AG20443 (cell line): ENCODE measurements at regions not wholly inside any gene's neighbourhood (a gene's known extent, or its start where the extent isn't known, plus 50 kb on each side); places are given as distances from the start of the nearest gene placed in this dataset.
"Not testable (repeated sequence)": the region's sequence is repeated elsewhere in the genome, so short reads cannot be mapped to it uniquely, and the experiment has no call there.

ENCODE experiments used
- DNase-seq: peaks from one replicate; pipeline ENCODE4 v3.0.0; 2012; ENCODE audit warnings: low spot score, mixed read lengths

DNA sequence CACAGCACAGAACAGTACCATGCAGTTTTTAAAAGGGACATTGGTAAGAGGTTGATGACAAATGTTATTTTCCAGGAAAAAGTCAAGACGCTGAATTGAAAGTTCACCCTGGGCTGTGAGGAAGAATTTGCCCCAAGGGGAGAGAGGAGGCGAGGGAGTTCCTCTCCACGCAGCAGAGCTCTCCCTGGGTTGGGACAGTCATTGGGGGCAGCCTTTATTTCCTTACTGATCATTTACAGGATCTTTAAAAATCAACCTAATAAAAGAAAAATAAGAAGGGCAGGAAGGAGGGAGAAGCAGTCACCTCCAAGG, 49.9 kb upstream of the WNT7B start:
- DNase-seq = no peak

GRCh38 chr22:46027211-46028105, 50.5 kb upstream of the WNT7B start:
- DNase-seq = peak; percentile 64

DNA sequence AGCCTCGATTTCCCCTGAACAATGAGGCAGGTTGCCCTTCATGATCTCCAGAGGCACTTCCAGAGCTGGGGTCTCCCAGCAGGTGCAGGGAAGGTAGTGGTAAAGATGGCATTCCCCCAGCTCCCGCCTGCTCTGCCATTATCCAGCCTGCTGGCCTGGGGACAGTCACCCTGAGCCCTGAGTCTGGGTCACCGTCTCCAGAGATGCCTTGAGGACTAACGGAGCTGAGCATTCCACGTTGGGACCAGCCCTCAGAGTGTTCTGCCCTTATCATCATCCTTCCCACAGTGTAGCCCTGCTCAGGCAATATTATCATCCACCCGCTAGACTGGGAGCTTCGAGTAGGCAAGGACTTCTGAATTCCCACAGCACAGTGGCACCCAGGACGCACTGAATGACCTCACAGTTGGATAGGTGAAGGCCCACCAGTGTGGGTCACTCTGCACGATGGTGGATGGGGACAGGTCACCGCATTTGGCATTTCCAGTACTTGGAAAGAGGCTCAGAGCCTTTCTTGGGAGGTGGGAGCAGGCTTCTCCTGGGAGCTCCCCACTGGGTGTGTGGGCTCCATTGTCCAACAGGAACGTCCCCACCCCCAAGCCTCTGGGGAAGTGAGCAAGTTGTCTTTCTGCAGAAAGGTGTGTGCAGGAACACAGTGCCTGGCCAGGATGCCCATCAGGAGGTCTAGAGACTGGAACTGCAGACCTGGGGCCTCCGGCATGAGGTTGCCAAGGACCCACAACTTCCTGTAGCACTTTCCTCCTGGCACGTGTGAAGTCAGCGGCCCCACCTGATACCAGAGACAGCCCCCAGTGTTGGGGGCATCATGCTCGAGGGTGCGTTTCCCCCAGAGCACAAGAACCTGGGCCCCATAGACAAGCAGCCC, 51.4 kb upstream of the WNT7B start:
- DNase-seq = no peak

GRCh38 chr22:46029036-46029435, 52.1 kb upstream of the WNT7B start:
- no peak for DNase-seq

DNA sequence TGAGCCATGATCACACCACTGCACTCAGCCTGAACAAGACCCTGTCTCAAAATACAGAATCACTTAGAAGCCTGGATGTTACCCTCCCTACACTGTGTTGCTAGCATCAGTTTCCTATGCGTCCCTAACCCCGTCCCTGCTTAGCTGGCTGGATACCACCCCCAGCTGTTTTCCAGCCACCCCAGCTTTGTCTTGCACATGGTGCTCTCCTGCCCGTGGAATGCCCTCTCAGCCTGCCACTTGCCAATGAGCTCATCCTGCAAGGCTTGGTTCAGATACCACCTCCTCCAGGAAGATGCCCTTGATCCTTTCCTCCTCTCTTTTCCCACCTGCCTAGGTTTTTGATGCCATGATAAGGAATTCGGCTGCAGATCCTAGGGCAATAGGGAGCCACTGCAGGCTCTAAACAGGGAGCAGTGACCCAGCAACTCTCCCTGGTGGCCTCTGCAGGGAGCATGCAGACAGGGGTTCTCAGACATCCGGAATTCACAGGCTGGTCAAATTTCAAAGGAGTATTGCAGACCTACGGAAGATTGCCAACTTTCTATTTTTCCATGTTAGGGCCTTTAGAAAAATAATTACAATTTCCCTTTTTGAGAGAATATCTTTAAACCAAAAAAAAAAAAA, 52.7 kb upstream of the WNT7B start:
- no peak for DNase-seq

GRCh38 chr22:46030231-46030880, 53.4 kb upstream of the WNT7B start:
- DNase-seq = no peak

DNA sequence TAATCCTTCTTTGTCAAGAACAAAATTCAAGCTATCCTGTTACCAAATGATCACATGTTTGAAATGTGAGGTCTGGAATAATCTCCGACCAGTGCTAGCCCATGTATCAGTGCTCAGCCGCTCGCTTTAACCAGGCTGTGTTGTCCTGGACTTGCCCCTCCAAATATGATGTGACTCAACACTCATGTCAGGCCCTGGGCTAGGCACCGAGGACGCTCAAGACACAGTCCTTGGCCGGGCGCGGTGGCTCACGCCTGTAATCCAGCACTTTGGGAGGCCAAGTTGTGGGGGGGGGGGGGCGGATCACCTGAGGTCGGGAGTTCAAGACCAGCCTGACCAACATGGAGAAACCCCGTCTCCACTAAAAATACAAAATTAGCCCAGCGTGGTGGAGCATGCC, 54.1 kb upstream of the WNT7B start:
- DNase-seq = no peak

- DNase-seq = no peak
Observed at GRCh38 chr22:46031557-46031956, 54.6 kb upstream of the WNT7B start.

DNA sequence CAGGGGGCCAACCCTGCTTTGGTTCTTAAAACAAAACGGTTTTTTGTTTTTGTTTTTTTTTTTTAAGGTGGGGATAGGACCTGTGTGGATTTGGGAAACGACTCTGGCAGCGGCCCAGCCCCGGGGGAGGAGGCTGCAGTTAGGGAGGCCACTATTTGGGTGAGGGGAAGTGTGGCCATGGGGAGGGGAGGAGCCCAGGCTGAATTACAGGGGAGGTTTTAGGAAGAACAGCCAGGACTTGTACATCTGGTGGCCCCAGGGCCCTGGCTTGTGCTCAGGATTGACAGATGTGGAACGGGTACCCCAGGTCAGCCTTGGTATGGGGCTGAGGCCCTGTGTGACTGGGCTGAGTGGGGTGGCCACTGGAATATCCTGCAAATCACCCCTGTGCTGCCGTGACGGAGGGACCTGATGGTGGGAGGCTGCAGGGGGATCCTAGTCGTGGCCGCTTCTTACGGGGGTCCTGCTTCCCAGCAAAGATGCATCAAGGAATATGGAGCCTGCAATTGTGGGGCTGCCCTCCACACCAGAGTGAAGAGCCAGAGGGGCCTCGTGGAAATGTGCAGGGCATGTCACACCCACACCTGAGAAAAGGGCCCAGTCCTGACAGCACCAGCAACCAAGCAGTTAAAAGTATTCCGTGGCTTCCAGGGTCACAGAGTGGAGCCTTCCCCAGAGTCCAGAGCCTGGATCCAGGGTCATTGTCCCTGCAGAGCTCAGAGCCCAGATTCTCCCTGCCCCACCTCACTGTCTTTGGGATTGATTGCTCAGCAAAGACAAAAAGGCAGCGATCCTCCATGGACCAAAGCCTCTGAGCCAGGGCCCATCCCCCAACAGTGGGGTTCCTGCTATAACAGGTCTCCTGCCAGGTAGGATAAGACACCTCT, 55.2 kb upstream of the WNT7B start:
- no peak for DNase-seq

DNA sequence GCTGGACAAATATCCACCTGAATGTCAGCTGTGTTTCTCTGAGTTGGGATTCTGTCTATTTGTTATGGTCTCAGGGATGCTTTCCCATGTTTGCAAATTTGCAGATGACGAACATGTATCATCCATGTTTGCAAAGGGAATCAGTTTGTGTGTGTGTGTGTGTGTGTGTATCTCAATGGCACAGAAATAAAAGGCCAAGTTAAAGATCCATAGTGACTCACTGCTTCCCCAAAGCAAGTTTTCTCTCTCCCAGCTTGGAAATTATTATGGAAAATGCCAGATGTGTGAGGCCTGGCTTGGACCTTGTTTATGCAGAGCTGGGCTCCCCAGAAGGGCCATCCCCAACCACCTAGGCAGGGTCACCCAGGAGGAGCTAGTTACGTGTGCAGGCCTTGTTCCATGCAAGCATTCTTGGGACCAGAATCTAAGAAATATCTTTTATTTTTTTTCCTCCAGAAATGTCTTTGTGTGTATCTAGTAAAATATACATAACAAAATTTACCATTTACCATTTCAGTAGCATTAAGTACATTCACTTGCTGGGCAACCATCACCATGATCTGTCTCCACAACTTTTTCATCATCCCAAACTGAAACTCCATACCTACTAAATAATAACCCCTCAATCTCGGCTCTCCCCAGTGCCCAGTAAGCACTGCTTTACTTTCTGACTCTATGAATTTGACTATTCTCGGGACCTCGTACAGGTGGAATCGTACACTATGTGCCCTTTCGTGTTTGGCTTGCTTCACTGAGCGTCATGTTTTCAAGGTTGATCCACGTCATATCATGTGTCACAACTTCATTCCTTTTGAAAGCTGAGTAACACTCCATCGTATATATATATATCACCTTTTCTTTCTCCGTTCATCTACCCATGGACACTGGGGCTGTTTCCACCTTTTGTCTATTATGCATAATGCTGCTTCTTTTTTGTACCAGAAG, 56.6 kb upstream of the WNT7B start:
- DNase-seq = peak; percentile 41

- not testable (repeated sequence) for DNase-seq
Observed at GRCh38 chr22:46034480-46034879, 57.5 kb upstream of the WNT7B start.

DNA sequence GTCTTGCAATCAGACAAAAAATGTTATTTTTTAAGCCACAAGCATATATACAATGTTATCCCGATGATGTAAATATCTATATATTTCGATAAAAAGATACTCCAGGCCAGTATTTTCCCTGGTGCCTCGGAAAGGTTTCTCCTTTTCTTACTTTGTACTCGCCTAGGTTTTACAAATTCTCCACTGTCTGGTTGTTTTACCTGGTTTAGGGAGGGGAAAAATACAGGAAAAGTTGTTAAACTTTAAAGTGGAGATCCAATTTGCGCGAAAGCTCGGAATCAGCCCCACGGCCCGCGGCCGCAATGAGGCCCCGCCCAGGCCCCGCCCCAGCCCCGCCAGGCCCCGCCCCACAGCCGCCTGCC, 58.4 kb upstream of the WNT7B start:
- no peak for DNase-seq

- peak; percentile 100 for DNase-seq
Observed at GRCh38 chr22:46035742-46036557, 59.0 kb upstream of the WNT7B start.

DNA sequence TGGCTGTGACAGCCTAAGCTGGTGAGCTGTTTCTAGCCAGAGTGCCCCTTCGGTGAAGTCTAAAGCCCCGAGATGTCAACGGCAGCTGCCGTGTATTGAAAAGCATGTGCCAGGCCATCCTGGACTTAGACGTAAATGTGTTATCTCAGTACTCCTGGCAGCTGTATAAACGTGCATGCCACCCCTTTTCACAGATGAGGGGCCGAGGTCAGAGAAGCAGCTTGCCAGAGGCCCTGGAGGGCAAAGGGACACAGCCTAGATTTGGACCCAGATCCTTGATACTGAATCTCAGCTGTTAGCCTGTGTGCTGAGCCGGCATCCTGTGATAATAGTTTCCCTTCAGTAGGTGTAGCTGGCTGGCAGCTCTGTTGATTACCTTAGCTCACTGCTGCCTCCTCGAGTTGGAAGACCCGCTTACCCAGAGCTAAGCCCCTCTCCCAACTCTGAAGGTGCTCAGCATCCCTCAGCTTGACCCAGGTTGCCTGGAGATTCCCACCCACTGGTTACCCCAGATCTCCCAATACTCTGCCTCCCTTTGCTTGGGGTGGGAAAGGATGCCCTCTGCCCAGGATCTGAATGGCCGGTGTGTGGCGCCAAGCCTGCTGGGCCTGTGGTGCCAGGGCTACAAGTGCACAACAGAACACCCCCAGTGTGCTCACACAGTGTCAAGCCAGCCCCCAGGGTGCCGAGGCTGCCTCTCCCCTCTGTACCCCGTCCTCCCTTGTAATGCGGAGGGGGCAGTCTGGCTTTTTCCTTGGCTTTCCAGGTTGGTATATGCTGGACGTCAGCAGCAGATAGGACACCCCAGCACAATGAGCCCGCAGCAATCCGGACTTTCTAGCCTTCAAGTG, 59.8 kb upstream of the WNT7B start:
- no peak for DNase-seq

GRCh38 chr22:46038174-46038487, 61.2 kb upstream of the WNT7B start:
- no peak for DNase-seq

- no peak for DNase-seq
Observed at GRCh38 chr22:46038516-46039430, 61.8 kb upstream of the WNT7B start.

- DNase-seq = no peak
Observed at GRCh38 chr22:46039535-46039934, 62.6 kb upstream of the WNT7B start.
